Activated CD8-positive, alpha-beta memory T cell treated with anti-CD3 and anti-CD28 coated beads for 4 hours (primary cell): ENCODE measurements at regions not wholly inside any gene's neighbourhood (a gene's known extent, or its start where the extent isn't known, plus 50 kb on each side); places are given as distances from the start of the nearest gene placed in this dataset.

Experiments
- DNase-seq, 2 donors: peaks; one replicate each; pipeline ENCODE4 v3.0.0-alpha.2; 2020; ENCODE audit warnings: low read depth in 2 of 2

- no peak for DNase-seq
Measured at GRCh38 chr13:111394211-111394922, 73.9 kb downstream of the TEX29 start.

- no peak for DNase-seq
Measured at GRCh38 chr13:111395511-111396393, 75.3 kb downstream of the TEX29 start.

- DNase-seq: no peak
Measured at GRCh38 chr13:111396457-111396856, 76.0 kb downstream of the TEX29 start.

GRCh38 chr13:111397202-111397880 lies 76.9 kb downstream of the TEX29 start:
- DNase-seq: no peak

- no peak for DNase-seq
Measured at GRCh38 chr13:111398196-111398595, 77.8 kb downstream of the TEX29 start.

GRCh38 chr13:111398715-111399299 lies 78.4 kb downstream of the TEX29 start:
- DNase-seq: no peak

GRCh38 chr13:111399334-111399733 lies 78.9 kb downstream of the TEX29 start:
- DNase-seq: no peak

- DNase-seq: no peak
Measured at GRCh38 chr13:111399776-111400538, 79.5 kb downstream of the TEX29 start.

- DNase-seq: no peak
Measured at GRCh38 chr13:111401151-111401550, 80.7 kb downstream of the TEX29 start.

GRCh38 chr13:111401755-111402154 lies 81.3 kb downstream of the TEX29 start:
- no peak for DNase-seq

- DNase-seq: no peak
Measured at GRCh38 chr13:111402441-111402840, 82.0 kb downstream of the TEX29 start.

- DNase-seq: no peak
Measured at GRCh38 chr13:111403266-111403665, 82.8 kb downstream of the TEX29 start.

GRCh38 chr13:111404746-111405145 lies 84.3 kb downstream of the TEX29 start:
- DNase-seq: no peak

GRCh38 chr13:111406636-111407035 lies 86.2 kb downstream of the TEX29 start:
- no peak for DNase-seq

- no peak for DNase-seq
Measured at GRCh38 chr13:111407381-111408131, 87.1 kb downstream of the TEX29 start.

- no peak for DNase-seq
Measured at GRCh38 chr13:111409413-111409812, 89.0 kb downstream of the TEX29 start.

- no peak for DNase-seq
Measured at GRCh38 chr13:111410232-111411021, 90.0 kb downstream of the TEX29 start.

GRCh38 chr13:111411151-111411858 lies 90.9 kb downstream of the TEX29 start:
- DNase-seq: no peak
